HG03571 (cell line): ENCODE measurements at regions not wholly inside any gene's neighbourhood (a gene's known extent, or its start where the extent isn't known, plus 50 kb on each side); places are given as distances from the start of the nearest gene placed in this dataset.
A peak's percentile ranks its signal among the peaks of the same experiment; 100 is the strongest.
"Not testable (repeated sequence)": the region's sequence is repeated elsewhere in the genome, so short reads cannot be mapped to it uniquely, and the experiment has no call there.

Experiments
- ATAC-seq: cut with Tn5 transposase; IDR thresholded peaks from one replicate; pipeline ENCODE4 v1.9.1; 2021; ENCODE audit not compliant: unreplicated experiment

DNA sequence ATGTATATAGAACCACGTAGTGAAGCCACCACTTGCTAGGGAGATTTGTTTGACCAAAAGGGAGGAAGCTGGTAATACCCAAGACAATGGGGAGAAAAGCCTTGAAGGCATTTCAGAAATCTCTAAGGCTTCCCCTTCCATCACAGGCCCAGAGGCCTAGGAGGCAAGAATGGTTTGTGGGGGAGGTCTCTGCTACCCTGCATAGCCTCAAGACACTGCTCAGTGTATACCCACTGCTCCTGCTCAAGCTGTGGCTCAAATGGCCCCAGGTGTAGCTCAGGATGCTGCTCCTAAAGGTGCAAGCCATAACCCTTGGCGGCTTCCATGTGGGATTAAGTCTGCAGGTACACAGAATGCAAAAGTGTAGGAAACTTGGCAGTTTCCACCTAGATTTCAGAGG is 1105.8 kb downstream of the GATA3 start:
- ATAC-seq, result no peak

DNA sequence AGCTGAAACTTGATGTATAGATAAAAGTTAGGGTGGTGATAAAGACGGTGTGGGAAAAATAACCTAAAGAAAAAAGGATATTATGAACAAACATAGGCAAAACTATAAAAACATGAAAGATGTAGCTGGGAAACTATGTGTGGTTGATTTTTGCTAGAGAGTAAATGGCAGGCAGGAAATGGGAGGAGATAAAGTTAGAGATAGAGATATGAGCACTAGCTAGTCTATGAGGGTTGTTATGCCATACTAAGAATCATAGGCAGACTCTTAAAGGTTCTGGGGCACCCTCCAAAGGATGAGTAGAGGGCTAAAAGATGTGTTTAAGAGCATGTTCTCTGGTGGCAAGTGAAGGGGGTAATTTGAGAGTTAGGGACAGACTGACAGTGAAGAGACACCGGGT is 1109.2 kb downstream of the GATA3 start:
- ATAC-seq, result no peak

- no peak for ATAC-seq
Observed at GRCh38 chr10:9166770-9167169, 1112.3 kb downstream of the GATA3 start.

DNA sequence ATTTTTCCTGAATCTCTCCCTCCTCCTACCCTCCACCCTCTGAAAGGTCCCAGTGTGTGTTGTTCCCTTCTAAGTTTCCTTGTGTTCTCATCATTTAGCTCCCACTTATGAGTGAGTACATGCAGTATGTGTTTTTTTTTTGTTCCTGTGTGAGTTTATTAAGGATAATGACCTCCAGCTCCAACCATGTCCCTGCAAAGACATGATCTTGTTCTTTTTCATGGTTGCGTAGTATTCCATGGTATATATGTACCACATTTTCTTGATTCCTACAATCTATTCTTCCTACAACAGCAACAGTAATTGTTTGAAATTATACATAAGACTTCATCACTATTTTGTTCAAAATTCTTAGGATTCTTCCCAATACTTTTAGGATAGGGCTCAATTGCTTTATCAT is 1117.8 kb downstream of the GATA3 start:
- no peak for ATAC-seq

DNA sequence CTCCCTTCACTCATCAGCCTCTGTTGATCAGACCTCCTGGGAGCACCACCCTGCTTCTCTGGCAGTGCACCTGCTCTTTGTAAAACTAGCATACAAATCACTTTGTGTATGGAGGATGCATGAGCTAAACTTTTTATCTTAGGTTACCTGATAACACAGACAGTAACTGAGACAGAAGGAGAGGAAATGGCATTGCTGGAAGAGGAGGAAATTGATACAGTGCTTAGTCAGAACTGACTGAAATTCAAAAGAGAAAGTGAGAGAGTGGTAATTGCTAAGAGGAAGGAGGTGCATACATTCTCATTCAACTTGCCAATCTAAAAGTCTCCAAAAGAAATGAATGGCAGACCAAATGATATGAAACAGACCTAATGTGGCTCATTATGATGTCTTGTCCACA is 1120.7 kb downstream of the GATA3 start:
- ATAC-seq, result no peak

GRCh38 chr10:9183197-9183880 is 1128.9 kb downstream of the GATA3 start:
- ATAC-seq, result not testable (repeated sequence)

GRCh38 chr10:9188022-9188810 is 1133.7 kb downstream of the GATA3 start:
- no peak for ATAC-seq

DNA sequence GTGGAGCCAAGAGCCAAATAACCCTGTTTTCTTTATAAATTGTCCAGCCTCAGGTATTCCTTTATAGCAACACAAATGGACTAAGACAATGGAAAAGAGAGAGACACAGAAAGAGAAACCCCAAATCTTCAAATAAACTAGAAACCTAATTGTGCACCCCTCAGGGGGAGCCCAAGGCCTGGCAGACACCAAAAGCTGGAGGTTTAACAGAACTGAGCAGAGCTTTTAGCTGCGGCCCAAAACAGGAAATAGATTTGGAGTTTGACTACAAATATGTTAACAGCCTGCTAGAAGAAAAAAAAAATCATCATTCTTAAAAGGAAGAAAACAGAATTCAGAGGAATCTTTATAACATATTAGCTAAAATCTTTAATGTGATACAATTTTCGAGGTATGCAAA is 1135.0 kb downstream of the GATA3 start:
- ATAC-seq, result no peak

- ATAC-seq, result no peak
Observed at GRCh38 chr10:9193120-9193519, 1138.6 kb downstream of the GATA3 start.

- ATAC-seq, result no peak
Observed at GRCh38 chr10:9195385-9195784, 1140.9 kb downstream of the GATA3 start.

DNA sequence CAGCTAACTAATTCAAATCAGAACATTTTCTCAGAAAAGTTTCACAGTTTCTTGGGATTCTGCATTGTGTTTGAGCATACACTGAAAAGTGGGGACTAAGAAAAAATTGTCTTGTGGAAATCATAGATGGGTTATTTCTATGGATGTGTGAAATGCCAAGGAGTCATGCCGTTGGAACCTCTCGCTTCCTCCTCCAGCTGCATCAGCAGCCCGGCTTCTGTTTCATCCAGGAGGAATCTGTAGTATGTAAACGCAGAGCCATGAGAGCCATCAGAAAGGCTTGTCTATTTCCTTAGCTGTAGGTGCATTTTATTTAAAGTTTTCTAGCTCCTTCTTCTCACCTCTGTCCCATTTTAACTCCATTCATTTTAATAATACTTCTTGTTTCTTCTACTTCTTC is 1144.1 kb downstream of the GATA3 start:
- ATAC-seq, result no peak

DNA sequence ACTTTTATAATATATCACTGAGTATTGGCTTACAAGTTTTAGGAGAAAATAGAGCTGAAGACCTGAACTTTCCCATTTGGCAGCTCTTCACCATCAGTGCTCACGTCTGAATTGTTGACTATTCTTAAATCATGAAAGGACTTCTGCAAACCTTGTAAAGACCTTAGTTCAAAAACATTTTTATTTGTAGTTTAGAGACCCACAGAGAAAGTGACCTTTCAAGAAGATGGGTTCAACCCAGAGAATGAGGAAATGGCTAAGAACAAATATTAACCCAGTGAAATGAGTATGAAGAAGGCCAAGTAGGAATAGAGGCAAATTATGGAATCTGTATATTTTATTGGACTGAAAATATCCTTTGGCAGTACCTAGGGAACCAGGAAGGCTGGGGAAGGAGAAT is 1151.1 kb downstream of the GATA3 start:
- ATAC-seq, result no peak

DNA sequence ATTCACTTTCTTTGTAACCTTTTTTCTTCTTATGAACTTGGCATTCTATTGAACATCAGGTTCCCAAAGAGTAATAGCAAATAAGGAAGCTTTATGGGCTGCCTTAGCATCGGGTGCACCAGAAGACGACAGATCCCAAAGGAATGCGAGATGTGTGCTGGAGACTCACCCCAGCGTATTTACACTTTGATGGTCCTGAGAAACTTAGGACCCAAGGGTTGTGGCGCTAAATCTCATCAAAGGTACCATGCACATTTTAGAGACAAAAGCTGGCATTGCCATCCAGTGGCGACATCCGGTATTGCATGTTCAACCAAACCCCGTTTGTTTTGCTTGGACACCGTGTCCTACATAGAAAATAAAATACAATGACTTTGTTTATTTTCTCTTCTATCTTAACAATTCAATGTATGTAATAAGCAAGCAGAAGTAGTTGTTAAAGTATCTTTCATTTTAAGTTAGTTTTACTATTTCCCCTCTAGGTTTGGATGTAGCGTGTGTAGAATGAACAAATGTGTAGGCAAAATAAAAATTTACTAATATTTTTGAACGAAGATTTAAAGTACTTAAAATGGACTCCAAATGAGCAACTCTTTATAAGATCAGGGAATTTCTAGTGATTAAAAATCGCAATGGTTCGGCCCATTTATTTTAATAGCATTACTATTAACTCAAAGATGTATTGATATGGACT is 1154.8 kb downstream of the GATA3 start:
- peak; percentile 84 for ATAC-seq

GRCh38 chr10:9211228-9211627 is 1156.7 kb downstream of the GATA3 start:
- no peak for ATAC-seq

DNA sequence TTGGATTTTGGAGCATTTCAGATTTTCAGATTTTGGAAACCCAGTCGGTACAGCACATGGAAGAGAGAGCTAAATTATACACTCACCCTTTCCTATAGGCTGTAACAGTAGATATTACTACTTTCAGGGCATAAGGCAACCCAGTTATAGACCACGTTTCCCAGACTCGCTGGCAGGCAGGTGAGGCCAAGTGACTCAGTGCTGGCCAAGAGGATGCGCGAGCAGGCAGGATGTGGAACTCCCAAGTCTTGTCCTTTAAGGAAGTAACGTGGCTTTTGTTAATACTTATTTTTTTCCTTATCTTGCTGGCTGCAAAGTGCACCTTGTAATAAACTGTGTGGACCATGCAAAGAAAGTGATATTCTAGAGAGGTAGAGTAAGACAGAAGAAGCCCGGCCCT is 1160.1 kb downstream of the GATA3 start:
- no peak for ATAC-seq

DNA sequence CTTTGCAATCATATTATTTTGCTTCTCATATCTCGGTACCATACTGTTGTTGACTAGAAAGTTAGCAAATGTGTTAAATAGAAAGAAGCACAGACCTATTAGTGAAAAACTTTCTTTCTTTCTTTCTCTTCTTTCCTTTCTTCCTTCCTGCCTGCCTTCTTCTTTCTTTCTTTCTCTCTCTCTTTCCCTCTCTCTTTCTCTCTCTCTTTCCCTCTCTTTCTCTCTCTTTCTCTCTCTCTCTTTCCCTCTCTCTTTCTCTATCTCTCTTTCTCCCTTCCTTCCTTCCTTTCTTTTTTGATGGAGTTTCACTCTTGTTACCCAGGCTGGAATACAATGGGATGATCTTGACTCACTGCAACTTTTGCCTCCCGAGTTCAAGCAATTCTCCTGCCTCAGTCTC is 1160.6 kb downstream of the GATA3 start:
- ATAC-seq, result no peak

GRCh38 chr10:9219860-9220259 is 1165.4 kb downstream of the GATA3 start:
- no peak for ATAC-seq

DNA sequence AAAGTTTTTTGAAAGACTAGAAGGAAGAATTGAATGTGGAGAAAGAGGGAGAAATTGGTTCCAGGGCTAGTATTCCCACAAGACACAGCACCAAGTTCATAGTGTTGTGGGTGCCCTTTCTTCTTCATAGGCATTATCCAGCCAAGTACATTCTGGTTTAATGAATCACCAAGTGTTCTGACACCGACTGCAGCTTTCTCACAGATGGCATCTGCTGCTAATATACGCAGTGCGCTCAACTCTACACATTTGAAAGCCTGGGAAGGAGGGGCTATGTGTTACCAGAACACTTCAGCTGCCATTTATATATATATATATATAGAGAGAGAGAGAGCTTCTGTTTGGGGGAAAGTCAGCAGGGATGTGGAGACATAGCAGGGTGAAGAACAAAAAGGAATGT is 1168.4 kb downstream of the GATA3 start:
- ATAC-seq, result no peak

DNA sequence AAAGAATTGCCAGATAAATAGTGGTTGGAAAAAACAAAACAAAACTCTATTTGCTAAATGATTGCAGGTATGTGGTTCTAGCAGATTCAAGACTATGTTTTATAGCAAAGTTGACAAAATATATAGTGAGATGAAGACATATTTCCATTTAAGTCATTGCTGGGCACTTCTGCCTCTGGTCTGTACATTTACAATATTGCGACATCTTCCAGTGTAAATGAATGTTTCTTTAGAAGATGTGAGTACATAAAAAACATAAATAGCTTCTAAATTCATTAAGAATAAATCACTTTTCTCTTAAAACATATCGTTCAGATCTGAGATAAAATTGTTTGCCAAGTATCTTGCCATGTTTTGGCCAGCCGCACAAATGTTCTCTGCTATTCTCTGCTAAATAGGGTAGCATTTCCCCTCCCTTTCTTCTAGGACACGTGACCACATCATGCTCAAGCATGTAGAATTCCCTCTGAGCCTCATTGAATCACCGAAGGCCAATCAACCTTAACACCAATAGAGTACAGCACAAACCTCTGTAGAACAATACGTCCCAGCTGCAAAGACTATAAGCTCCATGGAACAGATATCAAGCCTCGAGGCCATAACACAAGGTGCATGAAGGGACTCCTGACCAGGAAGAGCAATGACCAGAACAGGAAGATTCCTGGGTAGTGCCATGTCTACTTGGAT is 1173.3 kb downstream of the GATA3 start:
- ATAC-seq, result no peak

DNA sequence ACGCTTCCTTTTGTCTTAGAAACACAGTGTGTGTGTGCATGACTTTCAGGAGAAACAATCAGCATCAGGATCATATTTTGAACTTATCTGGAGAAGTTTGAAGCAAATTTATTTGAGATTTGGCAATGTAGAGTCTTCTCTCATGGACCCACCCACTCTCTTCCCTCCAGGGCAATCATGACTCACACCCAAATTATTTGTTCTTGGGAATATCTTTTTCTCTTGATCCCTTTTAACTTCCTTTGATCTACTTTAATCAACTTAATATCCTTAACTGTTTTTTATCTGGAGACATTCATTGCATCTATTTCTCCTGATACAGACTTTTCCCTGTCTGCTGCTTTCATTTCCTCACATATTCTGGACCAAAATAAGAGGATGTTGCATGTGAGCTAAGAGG is 1174.3 kb downstream of the GATA3 start:
- no peak for ATAC-seq

GRCh38 chr10:9229702-9230244 is 1175.3 kb downstream of the GATA3 start:
- ATAC-seq, result no peak
